ENCODE measurements at regions not wholly inside any gene's neighbourhood (a gene's known extent, or its start where the extent isn't known, plus 50 kb on each side); places are given as distances from the start of the nearest gene placed in this dataset.

DNA sequence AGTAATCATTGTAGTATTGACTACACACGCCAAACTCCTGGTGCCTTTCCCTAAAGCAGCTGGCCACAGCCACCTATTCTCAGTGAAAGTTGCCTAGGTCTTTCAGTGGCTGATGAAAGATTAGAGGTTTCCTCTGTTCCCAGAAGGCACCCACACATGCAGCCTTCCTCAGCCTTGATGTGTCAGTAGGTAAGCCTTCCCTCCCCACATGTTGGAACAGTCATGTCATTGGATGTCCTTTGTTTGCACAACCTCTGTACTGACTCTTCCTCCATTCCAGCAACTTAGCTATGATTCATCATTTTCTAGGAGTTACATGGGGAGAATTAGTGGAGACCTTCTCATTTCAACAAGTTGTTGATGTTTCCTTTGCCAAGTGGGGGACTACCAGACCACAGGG is 630.8 kb upstream of the SLC39A10 start:
- in situ Hi-C loops (cut with HindIII; ENCODE audit: low pct_ligation_motif_present, low pct_unique_long_range_greater_than_20kb, low sequenced_read_pairs), result no loop called here
- DNase-seq, result no peak

DNA sequence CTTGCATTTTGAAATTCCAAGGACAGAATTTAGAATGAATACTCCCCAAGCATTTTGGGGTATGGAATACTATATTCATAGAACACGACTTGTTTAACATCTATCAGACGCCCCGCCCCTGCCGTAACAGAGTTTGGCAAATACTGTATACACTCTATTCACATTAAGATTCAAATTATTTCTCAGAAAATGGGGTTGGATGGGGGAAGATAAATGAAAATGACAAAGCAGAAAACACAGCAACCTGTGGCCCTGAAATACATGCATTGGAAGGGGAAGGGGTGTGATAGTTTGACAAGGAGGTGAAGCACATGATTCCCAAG is 634.6 kb upstream of the SLC39A10 start:
- DNase-seq, result no peak
- in situ Hi-C loops (cut with HindIII; ENCODE audit: low pct_ligation_motif_present, low pct_unique_long_range_greater_than_20kb, low sequenced_read_pairs), result no loop called here

DNA sequence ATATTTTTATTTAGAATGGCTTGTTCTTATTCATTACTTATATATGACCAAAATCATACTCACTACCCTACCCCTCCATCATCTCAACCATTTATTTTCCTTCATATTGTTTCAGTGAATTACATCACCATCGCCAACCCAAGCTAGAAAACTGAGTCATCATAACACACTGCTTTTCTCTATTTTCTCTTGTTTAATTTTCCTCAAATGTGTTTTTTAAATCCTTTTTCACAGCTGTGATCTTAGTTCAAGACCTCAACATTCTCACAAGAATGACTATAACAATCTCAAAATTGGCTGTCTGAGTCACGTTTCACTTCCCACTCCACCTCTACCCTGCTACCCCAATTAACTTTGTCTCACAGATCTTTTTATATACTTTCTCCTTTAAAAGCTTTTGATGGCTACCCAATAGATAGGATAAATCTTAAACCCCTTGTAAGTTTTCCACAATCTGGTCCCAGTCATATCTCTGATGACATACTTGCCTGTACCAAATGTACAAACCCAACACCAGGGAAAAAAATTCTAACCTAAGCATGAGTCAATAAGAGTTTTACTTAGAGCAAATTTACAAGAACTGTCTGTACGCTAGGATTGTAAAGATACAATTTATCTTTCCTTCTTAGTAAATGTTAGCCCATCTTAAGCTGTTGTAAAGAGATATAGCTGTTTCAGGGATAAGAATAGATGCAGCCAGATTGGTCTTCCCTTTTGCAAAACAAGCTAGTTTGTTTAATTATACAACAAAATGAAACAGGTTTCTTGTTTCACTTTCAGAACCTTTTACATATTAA is 635.1 kb upstream of the SLC39A10 start:
- DNase-seq, result no peak
- in situ Hi-C loops (cut with HindIII; ENCODE audit: low pct_ligation_motif_present, low pct_unique_long_range_greater_than_20kb, low sequenced_read_pairs), result no loop called here

DNA sequence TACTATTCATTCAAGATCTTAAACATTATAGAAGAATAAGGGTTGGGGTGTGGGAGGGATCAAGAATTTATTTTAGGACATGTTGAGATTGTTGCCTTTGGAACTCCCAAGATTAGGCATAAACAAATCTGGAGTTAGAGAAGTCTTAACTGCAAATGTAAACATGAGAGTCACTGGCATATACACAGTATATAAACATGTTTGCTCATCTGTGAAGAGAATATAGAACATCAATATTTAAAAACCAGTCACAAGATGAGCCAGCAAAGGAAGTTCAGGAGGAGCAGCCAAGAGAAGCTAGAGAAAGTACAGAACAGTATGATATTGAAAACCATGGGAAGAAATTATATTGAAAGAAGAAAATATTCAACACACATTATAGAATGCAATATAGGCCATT is 638.6 kb upstream of the SLC39A10 start:
- in situ Hi-C loops (cut with HindIII; ENCODE audit: low pct_ligation_motif_present, low pct_unique_long_range_greater_than_20kb, low sequenced_read_pairs), result no loop called here
- DNase-seq, result no peak

DNA sequence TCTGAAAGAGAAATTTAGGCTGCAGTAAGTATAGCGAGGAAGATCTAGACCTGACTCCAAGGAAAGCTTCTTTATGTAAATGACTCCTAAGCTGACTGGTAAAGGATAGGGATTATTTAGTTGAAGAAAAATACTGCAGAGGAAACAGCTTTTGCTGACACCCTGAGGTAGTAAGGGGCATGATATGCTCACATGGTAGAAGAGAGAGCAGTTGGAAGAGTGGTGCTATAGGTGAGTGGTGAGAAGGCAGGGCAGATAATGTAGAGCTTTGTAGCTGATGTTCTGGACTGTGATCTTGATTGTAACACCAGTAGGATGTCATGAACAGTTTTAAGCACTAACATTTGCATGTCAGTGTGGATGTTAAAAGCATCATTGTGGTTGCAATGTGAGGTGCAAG is 639.1 kb upstream of the SLC39A10 start:
- no peak for DNase-seq
- in situ Hi-C loops (cut with HindIII; ENCODE audit: low pct_ligation_motif_present, low pct_unique_long_range_greater_than_20kb, low sequenced_read_pairs), result no loop called here

DNA sequence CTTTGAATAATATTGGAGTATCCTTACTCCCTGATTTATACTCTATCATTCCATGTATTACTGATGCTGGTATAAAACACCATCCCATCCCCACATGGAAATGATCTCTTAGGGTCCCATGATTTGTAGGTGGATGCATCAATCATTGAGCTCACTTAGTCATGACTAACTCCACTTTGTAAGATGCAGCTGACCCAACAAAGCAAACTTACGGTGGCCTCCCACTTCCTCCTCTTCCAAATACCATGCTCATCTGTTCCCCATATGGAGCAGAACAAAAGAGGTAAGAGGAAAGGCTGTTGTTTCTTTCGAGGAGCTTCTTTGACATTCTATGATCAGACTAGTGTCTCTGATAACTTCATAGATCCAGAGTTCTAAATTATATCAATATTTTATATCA is 640.2 kb upstream of the SLC39A10 start:
- DNase-seq, result no peak

DNA sequence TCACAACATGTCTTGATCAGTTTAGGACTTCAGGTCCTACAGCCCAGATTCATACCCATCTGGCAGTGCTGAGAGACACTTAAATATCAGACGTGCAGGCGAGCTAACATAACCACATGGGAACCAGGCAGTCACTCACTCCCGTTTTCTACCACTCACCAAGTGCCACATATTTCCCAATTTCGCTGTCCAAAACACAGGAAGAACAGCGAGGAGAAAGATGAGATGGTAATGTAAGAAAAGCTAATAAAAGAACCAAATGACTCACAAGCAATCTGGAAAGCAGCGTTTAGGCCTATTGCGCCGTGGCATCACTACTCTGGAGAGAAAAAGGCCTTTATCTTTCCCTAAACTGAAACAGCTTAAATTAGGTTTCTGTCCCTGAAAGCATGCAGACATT is 647.8 kb upstream of the SLC39A10 start:
- in situ Hi-C loops (cut with HindIII; ENCODE audit: low pct_ligation_motif_present, low pct_unique_long_range_greater_than_20kb, low sequenced_read_pairs), result no loop called here

More for the DNA sequence above, 640.2 kb upstream of the SLC39A10 start:
- in situ Hi-C loops (cut with HindIII; ENCODE audit: low pct_ligation_motif_present, low pct_unique_long_range_greater_than_20kb, low sequenced_read_pairs), result no loop called here

DNA sequence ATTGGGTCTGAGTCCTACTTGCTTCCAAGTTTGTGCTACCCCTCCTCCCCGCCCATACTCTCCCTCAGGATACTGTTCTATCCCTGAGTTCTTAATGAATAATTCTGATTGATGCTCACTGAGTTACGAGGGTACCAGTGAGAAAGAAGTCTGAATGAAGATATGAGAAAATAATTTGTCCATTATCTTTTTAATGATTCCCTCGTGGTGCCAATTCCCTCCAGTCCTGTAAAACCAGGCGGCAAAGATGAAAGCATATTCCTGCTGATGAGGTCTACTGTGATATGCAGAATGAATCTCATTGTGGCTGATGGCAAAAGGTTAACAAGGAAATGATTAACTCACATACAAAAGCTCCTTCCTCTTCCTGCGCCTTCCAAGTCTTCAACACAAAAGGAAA is 650.2 kb upstream of the SLC39A10 start:
- in situ Hi-C loops (cut with HindIII; ENCODE audit: low pct_ligation_motif_present, low pct_unique_long_range_greater_than_20kb, low sequenced_read_pairs), result no loop called here
- DNase-seq, result no peak

More for the DNA sequence above, 647.8 kb upstream of the SLC39A10 start:
- DNase-seq, result no peak

DNA sequence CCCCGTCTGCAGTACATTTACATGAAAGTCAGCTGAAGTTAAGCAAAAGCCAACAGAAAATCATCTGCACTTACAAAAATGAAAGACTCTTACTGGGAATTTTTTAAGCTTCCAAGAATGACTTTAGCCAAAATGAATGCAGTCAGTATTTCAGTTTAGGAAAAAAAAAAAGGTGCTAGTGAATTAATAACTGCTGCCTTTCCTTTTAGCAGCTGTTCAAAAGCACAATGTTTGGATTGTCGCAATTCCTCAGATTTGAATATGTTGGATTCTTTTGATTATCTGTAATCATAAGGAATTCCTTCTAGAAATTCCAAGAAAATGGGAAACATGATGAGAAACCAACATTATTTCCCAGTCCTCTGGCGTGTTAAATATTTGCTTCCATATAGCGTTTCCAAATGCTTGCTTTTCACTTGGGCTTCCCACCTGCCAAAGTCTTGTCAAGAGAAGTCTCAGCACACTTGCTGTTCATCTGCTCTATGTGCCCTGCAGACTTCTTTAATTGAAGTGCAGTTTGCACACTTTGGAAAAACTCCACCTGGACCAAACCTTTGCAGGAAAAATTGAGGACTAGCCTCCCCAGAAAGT is 653.0 kb upstream of the SLC39A10 start:
- DNase-seq, result no peak
- in situ Hi-C loops (cut with HindIII; ENCODE audit: low pct_ligation_motif_present, low pct_unique_long_range_greater_than_20kb, low sequenced_read_pairs), result no loop called here

DNA sequence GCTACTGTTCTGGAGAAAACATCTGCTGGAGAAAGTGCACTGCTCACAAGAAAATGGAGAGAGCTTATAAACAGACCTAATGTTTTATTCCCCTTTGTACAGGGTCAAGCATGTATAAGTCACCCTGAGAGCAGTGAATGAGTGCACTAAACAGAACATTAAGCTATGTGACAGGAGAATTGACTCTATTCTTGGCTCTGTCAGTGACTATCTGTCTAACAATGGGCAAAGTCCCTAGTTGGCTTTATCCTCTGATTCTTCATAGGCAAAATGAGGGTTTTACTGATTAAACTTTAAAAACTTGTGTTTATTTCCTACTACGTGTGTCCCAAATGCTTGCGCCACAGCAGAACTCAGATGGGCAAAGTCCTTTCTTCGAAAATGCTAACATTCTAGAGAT is 655.1 kb upstream of the SLC39A10 start:
- no peak for DNase-seq
- in situ Hi-C loops (cut with HindIII; ENCODE audit: low pct_ligation_motif_present, low pct_unique_long_range_greater_than_20kb, low sequenced_read_pairs), result no loop called here

DNA sequence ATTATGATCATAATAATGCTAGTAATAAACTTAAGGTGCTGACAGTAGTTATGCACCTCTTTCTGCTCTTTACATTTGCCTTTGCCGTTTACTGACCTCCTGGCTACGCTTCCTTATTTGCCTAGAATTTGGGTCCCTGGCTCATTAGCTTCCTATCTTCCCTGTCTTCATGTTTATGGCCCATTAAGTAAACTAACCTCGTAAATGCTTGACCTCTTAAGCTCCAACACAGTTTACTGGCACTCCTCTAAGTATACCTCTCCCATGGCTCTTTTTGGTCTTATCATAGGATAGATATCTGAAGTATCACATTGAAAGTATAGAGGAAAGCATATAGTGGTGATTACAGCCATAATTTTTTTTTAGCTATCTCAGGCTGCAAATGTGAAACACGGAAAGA is 657.3 kb upstream of the SLC39A10 start:
- in situ Hi-C loops (cut with HindIII; ENCODE audit: low pct_ligation_motif_present, low pct_unique_long_range_greater_than_20kb, low sequenced_read_pairs), result no loop called here
- no peak for DNase-seq

DNA sequence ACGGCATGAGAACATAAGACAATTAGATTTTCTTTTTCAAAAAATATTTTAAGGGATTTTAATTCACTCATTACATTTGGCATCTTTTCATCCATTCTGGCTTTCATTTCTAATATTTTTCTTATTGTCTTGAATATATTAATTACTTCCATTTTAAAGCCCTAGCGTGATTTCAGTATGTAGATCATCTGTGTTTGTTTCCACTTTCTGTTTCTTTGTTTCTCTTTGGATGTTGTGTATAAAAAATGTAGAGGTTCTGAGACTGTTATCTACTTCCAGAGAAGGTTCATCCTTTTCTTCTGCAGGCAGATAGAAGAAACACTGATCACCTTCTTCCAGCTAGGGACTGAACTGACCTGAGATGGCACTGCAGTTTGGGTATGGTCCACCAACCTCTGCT is 664.4 kb upstream of the SLC39A10 start:
- in situ Hi-C loops (cut with HindIII; ENCODE audit: low pct_ligation_motif_present, low pct_unique_long_range_greater_than_20kb, low sequenced_read_pairs), result no loop called here

DNA sequence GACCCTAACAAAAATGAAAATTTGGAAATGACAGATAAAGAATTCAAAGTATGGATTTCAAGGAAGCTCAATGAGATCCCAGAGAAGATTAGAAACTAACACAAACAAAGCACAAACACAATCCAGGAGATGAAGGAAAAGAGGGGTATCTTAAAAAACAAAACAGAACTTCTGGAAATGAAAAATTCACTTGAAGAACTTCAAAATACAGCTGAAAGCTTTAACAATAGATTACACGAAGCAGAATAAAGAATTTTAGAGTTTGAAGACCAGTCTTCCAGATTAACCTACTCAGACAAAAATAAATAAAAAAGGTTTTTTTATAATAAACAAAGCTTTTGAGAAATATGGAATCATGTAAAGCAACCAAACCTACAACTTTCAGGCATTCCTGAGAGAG is 671.8 kb upstream of the SLC39A10 start:
- in situ Hi-C loops (cut with HindIII; ENCODE audit: low pct_ligation_motif_present, low pct_unique_long_range_greater_than_20kb, low sequenced_read_pairs), result no loop called here
- DNase-seq, result no peak

More for the DNA sequence above, 664.4 kb upstream of the SLC39A10 start:
- no peak for DNase-seq

DNA sequence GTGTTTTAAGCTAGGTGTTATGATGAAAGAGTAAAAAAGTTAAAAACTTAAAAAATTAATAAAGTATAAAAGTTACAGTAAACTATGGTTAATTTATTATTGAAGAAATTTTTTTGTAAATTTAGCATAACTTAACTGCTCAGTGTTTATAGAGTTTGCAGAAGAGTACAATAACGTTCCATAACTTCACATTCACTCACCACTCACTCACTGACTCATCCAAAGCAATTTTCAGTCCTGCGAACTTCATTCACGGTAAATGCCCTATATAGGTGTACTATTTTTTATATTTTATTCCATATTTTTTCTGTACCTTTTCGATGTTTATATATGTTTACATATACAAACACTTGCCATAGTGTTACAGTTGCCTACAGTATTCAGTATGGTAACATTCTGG is 694.8 kb upstream of the SLC39A10 start:
- DNase-seq, result no peak
- in situ Hi-C loops (cut with HindIII; ENCODE audit: low pct_ligation_motif_present, low pct_unique_long_range_greater_than_20kb, low sequenced_read_pairs), result no loop called here

DNA sequence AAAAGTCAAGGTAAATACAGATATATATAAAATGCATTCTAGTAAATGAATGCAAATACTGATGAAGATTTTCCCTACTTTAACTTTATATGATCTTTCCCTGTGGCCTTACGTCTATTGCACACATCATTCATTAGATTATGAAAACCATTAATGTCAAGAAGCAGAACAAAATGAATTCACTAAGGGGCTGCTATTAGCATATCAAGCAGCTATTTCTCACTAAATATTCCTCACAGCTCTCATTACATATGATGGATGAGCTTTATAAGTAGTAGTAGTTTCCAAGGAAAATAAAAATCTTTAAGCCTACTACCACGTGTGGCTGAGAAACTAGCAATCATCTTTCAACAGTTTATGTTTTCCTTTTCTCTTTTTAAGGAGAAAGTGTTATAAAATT is 702.8 kb upstream of the SLC39A10 start:
- in situ Hi-C loops (cut with HindIII; ENCODE audit: low pct_ligation_motif_present, low pct_unique_long_range_greater_than_20kb, low sequenced_read_pairs), result no loop called here
- DNase-seq, result no peak

DNA sequence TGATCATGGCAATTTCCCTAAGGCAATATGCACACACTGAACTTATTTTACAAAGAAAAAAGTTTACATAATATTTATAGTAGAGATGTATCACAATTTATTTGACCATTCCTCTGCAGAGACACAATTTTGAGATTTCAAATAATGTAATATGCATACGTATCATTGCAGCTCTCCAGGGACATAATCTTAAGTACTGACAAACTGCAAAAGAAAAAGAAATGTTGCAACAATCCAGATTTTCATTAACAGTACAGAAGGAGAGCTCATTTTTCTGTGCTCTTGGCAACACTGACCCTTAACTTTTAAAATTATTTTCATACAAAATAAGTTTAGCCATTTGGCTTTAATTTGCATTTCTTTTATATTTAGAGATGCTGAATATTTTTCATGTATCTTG is 710.2 kb upstream of the SLC39A10 start:
- in situ Hi-C loops (cut with HindIII; ENCODE audit: low pct_ligation_motif_present, low pct_unique_long_range_greater_than_20kb, low sequenced_read_pairs), result no loop called here
- no peak for DNase-seq

DNA sequence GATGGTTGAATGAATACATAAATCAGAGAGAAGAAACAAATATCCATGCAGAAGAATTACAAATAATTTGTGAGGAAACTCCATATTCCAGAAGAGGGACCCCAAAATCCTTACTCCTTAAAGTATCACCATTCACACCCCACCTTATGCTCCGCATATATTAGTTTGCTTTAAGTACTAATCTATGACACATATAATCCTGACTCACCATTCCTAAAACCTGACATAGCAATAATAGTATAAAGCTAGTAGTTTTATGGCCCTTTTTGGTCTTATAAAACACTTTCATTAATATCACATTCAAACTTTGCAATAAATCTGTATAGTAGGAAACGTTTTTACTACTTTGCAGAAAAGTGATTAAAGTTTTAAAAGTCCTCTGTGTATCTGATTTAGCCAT is 719.0 kb upstream of the SLC39A10 start:
- in situ Hi-C loops (cut with HindIII; ENCODE audit: low pct_ligation_motif_present, low pct_unique_long_range_greater_than_20kb, low sequenced_read_pairs), result no loop called here
- DNase-seq, result no peak

DNA sequence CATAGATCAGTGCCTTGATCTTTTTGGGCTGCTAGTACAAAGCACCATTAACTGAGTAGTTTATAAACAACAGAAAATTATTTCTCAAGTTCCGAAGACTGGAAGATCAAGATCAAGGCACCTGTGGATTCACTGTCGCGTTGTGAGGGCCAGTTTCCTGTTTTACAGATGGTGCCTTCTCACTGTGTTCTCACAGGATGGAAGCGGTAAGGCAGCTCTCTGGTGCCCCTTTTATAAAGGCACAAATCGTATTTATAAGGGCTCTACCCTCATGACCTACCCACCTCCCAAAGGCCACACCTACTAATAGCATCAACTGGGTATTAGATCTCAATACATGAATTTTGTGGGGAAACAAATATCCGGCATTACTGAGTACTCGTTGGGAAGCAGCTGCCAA is 729.5 kb upstream of the SLC39A10 start:
- in situ Hi-C loops (cut with HindIII; ENCODE audit: low pct_ligation_motif_present, low pct_unique_long_range_greater_than_20kb, low sequenced_read_pairs), result no loop called here
- no peak for DNase-seq

DNA sequence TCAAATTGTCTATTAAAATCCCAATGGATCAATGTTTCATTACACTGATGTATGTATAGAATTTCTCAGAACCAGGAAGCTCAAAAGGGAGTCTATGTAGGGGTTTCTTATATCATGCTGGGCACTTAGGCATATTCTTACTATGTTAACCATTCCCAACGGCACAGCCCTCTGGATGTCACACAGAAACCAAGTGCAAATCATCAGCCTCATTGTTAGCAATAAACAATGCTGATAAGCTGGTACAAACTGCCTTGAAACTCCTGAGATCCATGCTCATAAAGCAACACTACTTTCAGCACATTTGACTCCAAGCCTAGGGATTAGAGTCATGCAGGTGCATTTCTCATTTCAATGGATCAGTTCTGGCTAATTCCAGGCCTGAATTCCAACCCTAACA is 730.2 kb upstream of the SLC39A10 start:
- in situ Hi-C loops (cut with HindIII; ENCODE audit: low pct_ligation_motif_present, low pct_unique_long_range_greater_than_20kb, low sequenced_read_pairs), result no loop called here
- DNase-seq, result no peak

DNA sequence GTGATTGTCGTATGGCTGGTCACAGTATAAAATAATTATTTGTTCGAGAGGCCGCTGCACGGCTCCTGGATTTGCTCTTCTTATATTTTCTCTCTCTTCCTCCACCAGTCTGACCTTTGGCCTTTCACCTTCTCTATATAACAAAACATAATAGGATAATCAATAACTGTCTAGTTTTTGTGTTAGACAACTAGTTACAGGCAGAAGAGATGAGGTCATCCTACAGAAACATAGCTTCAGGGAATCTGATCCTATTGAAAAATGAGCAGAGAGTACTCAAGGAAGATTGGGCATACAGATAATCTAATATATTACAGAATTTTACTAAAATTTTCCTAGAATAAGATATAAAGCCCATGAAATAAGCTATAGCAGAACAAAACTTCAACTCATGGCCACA is 731.3 kb upstream of the SLC39A10 start:
- DNase-seq, result no peak
- in situ Hi-C loops (cut with HindIII; ENCODE audit: low pct_ligation_motif_present, low pct_unique_long_range_greater_than_20kb, low sequenced_read_pairs), result no loop called here

DNA sequence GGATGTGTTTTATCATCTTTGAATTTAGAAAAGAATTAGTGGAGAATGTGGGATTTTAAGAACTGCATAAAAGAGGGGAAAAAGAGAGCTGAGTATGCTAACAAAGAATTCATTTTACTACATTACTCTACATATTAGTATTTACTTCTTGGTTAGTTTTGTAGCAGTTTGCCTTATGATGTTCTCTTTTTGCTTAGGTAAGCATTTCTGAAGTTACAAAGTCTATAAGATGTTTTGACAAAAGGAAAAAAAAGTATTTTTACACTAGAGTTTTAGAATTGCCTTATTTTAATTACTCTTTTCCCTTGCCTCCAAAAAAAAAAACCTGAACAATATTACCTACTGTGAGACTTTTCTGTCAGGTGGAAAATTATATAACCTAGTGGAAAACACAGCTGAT is 739.5 kb upstream of the SLC39A10 start:
- in situ Hi-C loops (cut with HindIII; ENCODE audit: low pct_ligation_motif_present, low pct_unique_long_range_greater_than_20kb, low sequenced_read_pairs), result no loop called here
- DNase-seq, result no peak

Data from ACHN (cell line).